ENCODE measurements at regions not wholly inside any gene's neighbourhood (a gene's known extent, or its start where the extent isn't known, plus 50 kb on each side); places are given as distances from the start of the nearest gene placed in this dataset.
"Not testable (repeated sequence)": the region's sequence is repeated elsewhere in the genome, so short reads cannot be mapped to it uniquely, and the experiment has no call there.

DNA sequence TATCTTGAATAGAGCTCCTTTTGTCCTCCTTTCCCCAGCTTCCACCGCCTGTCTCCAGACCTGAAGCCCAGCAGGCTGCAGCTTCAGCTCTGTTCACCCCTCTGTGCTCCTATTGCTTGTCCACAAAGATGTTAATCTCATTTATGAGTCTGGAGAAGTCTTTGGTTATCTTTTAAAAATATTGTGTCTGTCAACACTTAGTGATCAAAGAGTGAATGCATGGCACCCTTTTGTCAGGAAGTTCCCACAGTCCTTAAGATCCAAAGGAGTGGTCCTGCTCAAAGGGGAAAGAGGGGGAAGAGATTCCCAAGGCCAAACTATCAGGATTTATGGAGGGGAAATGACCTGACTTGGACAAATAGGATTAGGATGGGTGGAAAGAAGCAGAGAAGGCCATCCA is 118.9 kb downstream of the ACAA2 start:
- Histone ChIP-seq H3K4me3 (ENCODE audit: low read length in 2 of 2) (no peak overlapping the region), H3K27ac (ENCODE audit: low read length) (no peak overlapping the region), H3K27me3 (ENCODE audit: control insufficient read depth in 1 of 2, insufficient read depth in 2 of 2, low read length in 2 of 2) (no peaks in the 10 kb centered on the region), H3K9ac (ENCODE audit: low read length in 2 of 2) (no peak overlapping the region), H3K36me3 (ENCODE audit: control insufficient read depth in 2 of 2, insufficient read depth in 2 of 2, low read length in 2 of 2) (no peaks in the 10 kb centered on the region), H3K4me1 (ENCODE audit: control insufficient read depth, insufficient read depth, low read length) (peaks cover 10% of the 10 kb centered on the region), H3K9me3 (ENCODE audit: control insufficient read depth in 2 of 2, low read length in 2 of 2) (no peaks in the 10 kb centered on the region)

DNA sequence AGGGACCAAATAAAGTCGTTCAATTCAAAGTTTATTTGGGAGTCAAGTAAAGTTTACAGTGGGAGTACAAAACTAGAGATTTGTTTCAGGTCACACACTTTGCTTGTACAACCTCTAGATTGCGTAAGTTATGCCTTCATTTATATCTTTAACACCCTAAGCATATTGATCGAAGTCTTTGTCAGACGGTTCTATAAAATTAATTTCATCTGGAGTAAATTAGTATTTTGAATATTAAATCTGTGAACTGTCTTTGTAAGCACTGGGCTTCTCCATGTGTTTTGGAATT is 119.7 kb downstream of the ACAA2 start:
- no peaks in the 10 kb centered on the region for H3K27me3 ChIP-seq (ENCODE audit: control insufficient read depth in 1 of 2, insufficient read depth in 2 of 2, low read length in 2 of 2)
- no peak overlapping the region for H3K4me3 ChIP-seq (ENCODE audit: low read length in 2 of 2)
- no peak overlapping the region for H3K27ac ChIP-seq (ENCODE audit: low read length)
- H3K4me1 ChIP-seq (ENCODE audit: control insufficient read depth, insufficient read depth, low read length) = peaks cover 10% of the 10 kb centered on the region
- no peaks in the 10 kb centered on the region for H3K9me3 ChIP-seq (ENCODE audit: control insufficient read depth in 2 of 2, low read length in 2 of 2)
- no peak overlapping the region for H3K9ac ChIP-seq (ENCODE audit: low read length in 2 of 2)
- no peaks in the 10 kb centered on the region for H3K36me3 ChIP-seq (ENCODE audit: control insufficient read depth in 2 of 2, insufficient read depth in 2 of 2, low read length in 2 of 2)

DNA sequence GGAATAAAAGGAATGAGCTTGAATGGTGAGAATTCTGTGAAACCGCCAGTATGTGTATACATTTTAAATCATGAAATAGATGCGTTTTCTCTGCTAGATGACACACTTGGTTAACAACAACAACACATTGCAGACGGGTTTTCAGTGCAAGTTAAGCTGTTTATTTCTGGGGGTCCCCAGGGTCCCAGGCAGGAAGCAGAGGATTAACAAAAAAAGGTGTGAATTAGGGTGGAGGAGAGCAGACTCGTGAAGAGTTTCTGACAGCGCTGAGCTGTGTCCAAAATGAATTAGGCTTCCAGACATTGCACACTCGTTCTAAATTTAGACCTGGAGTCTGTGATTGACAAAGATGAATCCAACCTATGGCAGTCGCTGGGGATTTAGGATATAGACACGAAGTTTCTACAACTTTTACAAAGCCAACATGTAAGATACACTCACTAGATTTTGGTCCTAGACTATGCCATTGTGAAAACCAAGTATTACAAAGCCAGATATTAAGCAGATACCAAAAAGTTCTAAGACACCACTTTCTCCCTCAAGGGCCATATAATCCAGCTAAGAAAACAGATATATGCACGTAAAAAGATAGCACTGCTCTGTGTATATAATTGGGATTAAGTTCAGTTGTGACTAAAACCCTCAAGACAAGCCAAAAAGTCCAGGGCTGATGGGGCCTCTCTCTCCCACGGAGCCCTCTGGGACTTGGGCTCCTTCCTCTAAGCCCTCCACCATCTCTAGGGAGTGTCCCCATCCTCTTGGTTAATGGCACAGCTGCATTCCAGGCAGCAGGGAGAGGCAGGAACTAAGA is 120.2 kb downstream of the ACAA2 start:
- Histone ChIP-seq H3K27ac (ENCODE audit: low read length) (no peak overlapping the region), H3K4me1 (ENCODE audit: control insufficient read depth, insufficient read depth, low read length) (peaks cover 5% of the 10 kb centered on the region), H3K9ac (ENCODE audit: low read length in 2 of 2) (no peak overlapping the region), H3K9me3 (ENCODE audit: control insufficient read depth in 2 of 2, low read length in 2 of 2) (no peaks in the 10 kb centered on the region), H3K4me3 (ENCODE audit: low read length in 2 of 2) (no peak overlapping the region), H3K36me3 (ENCODE audit: control insufficient read depth in 2 of 2, insufficient read depth in 2 of 2, low read length in 2 of 2) (no peaks in the 10 kb centered on the region), H3K27me3 (ENCODE audit: control insufficient read depth in 1 of 2, insufficient read depth in 2 of 2, low read length in 2 of 2) (no peaks in the 10 kb centered on the region)

DNA sequence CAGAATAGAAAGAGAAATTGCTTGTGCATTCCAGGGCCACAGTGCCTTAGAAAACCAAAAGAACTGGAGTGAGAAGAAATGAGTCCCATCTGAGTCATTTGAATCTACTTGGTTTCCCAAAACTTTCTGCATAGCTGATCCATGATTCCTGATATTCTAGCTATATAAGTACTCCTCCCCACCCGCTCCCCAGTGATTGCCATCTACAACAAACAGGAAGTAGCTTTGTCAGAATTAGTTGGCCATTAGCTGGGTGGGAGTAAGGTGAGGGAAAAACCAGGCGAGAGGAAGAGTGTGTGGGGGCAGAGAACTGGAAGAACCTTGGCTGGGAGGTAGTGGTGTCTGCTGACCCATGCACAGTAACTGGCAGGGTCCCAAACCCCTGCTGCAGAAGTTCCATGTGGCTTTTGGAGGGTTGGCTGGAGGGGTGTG is 122.1 kb downstream of the ACAA2 start:
- Histone ChIP-seq H3K36me3 (ENCODE audit: control insufficient read depth in 2 of 2, insufficient read depth in 2 of 2, low read length in 2 of 2) (no peaks in the 10 kb centered on the region), H3K27ac (ENCODE audit: low read length) (no peak overlapping the region), H3K4me1 (ENCODE audit: control insufficient read depth, insufficient read depth, low read length) (no peaks in the 10 kb centered on the region), H3K4me3 (ENCODE audit: low read length in 2 of 2) (no peak overlapping the region), H3K27me3 (ENCODE audit: control insufficient read depth in 1 of 2, insufficient read depth in 2 of 2, low read length in 2 of 2) (no peaks in the 10 kb centered on the region), H3K9ac (ENCODE audit: low read length in 2 of 2) (no peak overlapping the region), H3K9me3 (ENCODE audit: control insufficient read depth in 2 of 2, low read length in 2 of 2) (no peaks in the 10 kb centered on the region)

DNA sequence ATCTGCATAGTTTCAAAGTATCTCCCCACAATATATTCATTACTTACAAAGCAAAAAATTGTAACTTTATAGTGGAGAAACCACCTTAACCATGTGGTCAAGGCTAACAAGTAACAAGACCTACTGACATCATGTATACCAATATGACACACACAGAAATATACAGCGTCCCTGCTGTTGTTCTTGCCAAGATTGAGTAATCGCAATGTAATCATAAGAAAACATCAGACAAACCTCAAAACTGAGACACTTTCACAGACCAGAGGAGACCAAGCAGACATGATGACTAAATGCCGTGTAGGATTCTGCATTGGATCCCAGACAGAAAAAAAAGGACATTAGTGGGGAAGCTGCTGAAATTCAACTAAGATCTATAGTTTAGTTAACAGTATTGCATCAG is 123.0 kb downstream of the ACAA2 start:
- no peaks in the 10 kb centered on the region for H3K4me1 ChIP-seq (ENCODE audit: control insufficient read depth, insufficient read depth, low read length)
- no peaks in the 10 kb centered on the region for H3K36me3 ChIP-seq (ENCODE audit: control insufficient read depth in 2 of 2, insufficient read depth in 2 of 2, low read length in 2 of 2)
- H3K9ac ChIP-seq (ENCODE audit: low read length in 2 of 2) = no peak overlapping the region
- no peaks in the 10 kb centered on the region for H3K9me3 ChIP-seq (ENCODE audit: control insufficient read depth in 2 of 2, low read length in 2 of 2)
- H3K4me3 ChIP-seq (ENCODE audit: low read length in 2 of 2) = no peak overlapping the region
- no peaks in the 10 kb centered on the region for H3K27me3 ChIP-seq (ENCODE audit: control insufficient read depth in 1 of 2, insufficient read depth in 2 of 2, low read length in 2 of 2)
- no peak overlapping the region for H3K27ac ChIP-seq (ENCODE audit: low read length)

DNA sequence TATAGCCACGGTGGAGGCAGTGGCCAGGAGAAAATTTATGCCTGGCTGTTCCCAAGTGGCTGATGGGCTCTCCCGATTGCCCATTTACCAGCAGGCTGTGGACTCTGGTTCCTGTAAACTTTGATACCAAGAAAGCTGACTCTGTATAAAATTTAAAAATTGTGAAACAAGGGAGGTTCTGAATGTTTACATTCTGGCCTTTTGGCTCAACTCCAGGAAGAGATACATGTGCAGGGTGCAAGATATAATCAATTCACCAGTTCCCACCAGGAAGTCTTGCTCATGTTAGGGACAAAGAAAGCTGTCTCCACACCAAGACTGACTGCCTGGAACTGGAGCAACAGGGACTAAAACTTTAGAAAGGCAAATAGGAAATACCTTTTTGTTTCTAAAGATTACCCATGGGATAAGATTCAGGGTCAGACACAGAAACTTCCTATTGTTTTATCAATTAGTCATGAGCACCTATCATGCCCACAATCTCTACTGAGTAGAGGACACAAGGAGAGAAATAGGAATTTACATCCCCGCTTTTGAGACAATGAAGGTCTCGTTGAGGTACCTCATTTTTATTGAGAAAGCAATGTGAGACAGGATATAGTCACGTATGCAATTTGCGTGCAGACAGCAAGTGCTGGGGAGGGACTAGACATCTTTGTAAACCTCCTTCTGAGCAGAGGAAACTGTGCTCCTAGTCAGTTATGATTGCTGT is 123.5 kb downstream of the LIPG start:
- H3K36me3 ChIP-seq (ENCODE audit: control insufficient read depth in 2 of 2, insufficient read depth in 2 of 2, low read length in 2 of 2) = no peaks in the 10 kb centered on the region
- H3K27ac ChIP-seq (ENCODE audit: low read length) = no peak overlapping the region
- no peak overlapping the region for H3K4me3 ChIP-seq (ENCODE audit: low read length in 2 of 2)
- H3K27me3 ChIP-seq (ENCODE audit: control insufficient read depth in 1 of 2, insufficient read depth in 2 of 2, low read length in 2 of 2) = peaks cover 0 to 2% of the 10 kb centered on the region in 2 donors
- no peaks in the 10 kb centered on the region for H3K9me3 ChIP-seq (ENCODE audit: control insufficient read depth in 2 of 2, low read length in 2 of 2)
- no peak overlapping the region for H3K9ac ChIP-seq (ENCODE audit: low read length in 2 of 2)
- no peaks in the 10 kb centered on the region for H3K4me1 ChIP-seq (ENCODE audit: control insufficient read depth, insufficient read depth, low read length)

DNA sequence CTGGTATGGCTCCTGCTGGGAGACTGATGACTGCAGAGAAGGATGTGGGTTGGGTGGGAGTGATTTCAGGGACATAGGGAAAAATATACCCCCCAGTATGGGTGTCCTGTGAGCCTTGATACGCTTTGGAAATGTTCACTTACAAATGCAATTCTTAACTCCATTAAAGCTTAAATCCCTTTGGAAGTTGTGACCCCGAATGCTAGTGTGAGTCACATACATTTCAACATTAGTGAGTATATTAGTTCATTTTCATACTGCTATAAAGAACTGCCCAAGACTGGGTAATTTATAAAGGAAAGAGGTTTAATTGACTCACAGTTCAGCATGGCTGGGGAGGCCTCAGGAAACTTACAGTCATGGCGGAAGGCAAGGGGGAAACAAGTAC is 120.9 kb downstream of the LIPG start:
- not testable (repeated sequence) for H3K4me3 ChIP-seq (ENCODE audit: low read length in 2 of 2); H3K9me3 ChIP-seq (ENCODE audit: control insufficient read depth in 2 of 2, low read length in 2 of 2); H3K4me1 ChIP-seq (ENCODE audit: control insufficient read depth, insufficient read depth, low read length); H3K9ac ChIP-seq (ENCODE audit: low read length in 2 of 2); H3K36me3 ChIP-seq (ENCODE audit: control insufficient read depth in 2 of 2, insufficient read depth in 2 of 2, low read length in 2 of 2); H3K27me3 ChIP-seq (ENCODE audit: control insufficient read depth in 1 of 2, insufficient read depth in 2 of 2, low read length in 2 of 2); H3K27ac ChIP-seq (ENCODE audit: low read length)

DNA sequence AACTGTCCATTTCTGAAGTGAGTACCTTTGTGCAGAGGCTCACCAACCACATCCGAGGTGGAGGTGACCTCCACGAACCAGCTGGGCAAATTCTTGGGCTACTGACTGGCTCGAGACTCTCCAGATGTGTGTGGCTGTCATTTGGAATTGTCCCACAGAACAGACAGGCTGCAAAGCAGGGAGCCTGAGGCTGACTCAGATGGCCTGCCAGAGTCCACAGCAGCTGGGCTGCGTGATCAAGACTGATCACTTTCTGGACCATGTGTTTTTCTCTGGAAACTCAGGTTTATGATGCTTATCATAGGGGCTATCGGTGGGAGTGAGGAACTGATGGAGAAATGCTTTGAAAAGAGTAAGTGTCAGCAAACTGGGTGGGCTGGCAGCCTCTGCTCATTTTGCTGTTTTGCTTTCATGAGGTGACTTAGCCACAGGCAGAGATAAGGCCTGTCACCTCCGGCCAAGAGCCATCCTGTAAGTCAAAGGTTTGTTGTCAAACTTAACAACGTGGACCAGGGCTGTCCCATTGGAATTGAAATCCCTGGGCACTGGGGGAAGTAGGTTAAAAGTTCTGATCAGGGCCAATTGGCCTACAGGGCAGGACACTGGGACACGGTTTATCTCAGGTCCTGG is 120.4 kb downstream of the LIPG start:
- no peak overlapping the region for H3K4me3 ChIP-seq (ENCODE audit: low read length in 2 of 2)
- no peak overlapping the region for H3K9ac ChIP-seq (ENCODE audit: low read length in 2 of 2)
- H3K36me3 ChIP-seq (ENCODE audit: control insufficient read depth in 2 of 2, insufficient read depth in 2 of 2, low read length in 2 of 2) = no peaks in the 10 kb centered on the region
- no peaks in the 10 kb centered on the region for H3K9me3 ChIP-seq (ENCODE audit: control insufficient read depth in 2 of 2, low read length in 2 of 2)
- peaks cover 0 to 2% of the 10 kb centered on the region in 2 donors for H3K27me3 ChIP-seq (ENCODE audit: control insufficient read depth in 1 of 2, insufficient read depth in 2 of 2, low read length in 2 of 2)
- H3K4me1 ChIP-seq (ENCODE audit: control insufficient read depth, insufficient read depth, low read length) = no peaks in the 10 kb centered on the region
- no peak overlapping the region for H3K27ac ChIP-seq (ENCODE audit: low read length)

DNA sequence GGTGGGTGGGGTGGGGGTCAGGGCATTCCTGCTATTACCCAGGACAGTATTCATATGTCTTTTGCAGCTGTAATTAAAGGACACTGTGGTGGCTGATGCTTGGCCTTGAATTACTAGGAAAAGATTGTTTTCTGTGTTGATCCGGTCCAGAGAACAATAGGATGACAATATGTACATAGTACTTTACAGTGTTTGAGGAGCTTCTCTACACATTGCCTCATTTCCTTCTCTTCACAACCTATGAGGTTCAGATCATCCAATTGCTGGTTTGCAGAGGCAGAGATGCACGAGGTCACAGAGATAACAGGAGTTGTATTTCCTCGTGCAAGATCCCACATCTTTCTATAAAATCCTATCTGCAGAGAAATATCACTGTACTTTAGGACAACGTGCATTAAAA is 119.5 kb downstream of the LIPG start:
- H3K27me3 ChIP-seq (ENCODE audit: control insufficient read depth in 1 of 2, insufficient read depth in 2 of 2, low read length in 2 of 2) = peaks cover 0 to 2% of the 10 kb centered on the region in 2 donors
- no peaks in the 10 kb centered on the region for H3K36me3 ChIP-seq (ENCODE audit: control insufficient read depth in 2 of 2, insufficient read depth in 2 of 2, low read length in 2 of 2)
- no peak overlapping the region for H3K27ac ChIP-seq (ENCODE audit: low read length)
- no peak overlapping the region for H3K4me3 ChIP-seq (ENCODE audit: low read length in 2 of 2)
- H3K9me3 ChIP-seq (ENCODE audit: control insufficient read depth in 2 of 2, low read length in 2 of 2) = no peaks in the 10 kb centered on the region
- no peak overlapping the region for H3K9ac ChIP-seq (ENCODE audit: low read length in 2 of 2)
- no peaks in the 10 kb centered on the region for H3K4me1 ChIP-seq (ENCODE audit: control insufficient read depth, insufficient read depth, low read length)

DNA sequence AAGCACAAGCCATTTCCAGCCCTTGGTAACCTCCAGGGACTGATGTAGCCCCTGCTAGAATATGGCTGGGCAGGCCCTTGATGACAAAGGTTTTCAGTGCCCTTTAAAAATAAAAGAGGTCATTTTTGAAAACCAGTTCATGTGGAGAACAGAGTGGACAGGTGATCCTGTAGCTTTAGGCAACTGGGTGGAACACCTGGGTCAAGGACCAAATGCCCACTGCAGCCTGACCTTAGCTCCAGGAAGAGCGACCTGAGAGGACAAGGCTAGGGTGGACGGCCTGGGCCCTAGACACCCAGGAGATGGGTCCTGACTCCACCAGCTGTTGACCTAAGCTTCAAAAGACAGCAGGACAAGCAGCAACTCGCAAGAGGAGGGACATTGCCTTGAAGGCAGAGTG is 116.6 kb downstream of the LIPG start:
- H3K27ac ChIP-seq (ENCODE audit: low read length) = no peak overlapping the region

More for the DNA sequence above, 116.6 kb downstream of the LIPG start:
- Histone ChIP-seq H3K4me3 (ENCODE audit: low read length in 2 of 2) (no peak overlapping the region), H3K4me1 (ENCODE audit: control insufficient read depth, insufficient read depth, low read length) (no peaks in the 10 kb centered on the region), H3K9me3 (ENCODE audit: control insufficient read depth in 2 of 2, low read length in 2 of 2) (peaks cover 0 to 3% of the 10 kb centered on the region in 2 donors), H3K9ac (ENCODE audit: low read length in 2 of 2) (no peak overlapping the region), H3K36me3 (ENCODE audit: control insufficient read depth in 2 of 2, insufficient read depth in 2 of 2, low read length in 2 of 2) (no peaks in the 10 kb centered on the region), H3K27me3 (ENCODE audit: control insufficient read depth in 1 of 2, insufficient read depth in 2 of 2, low read length in 2 of 2) (peaks cover 0 to 2% of the 10 kb centered on the region in 2 donors)
